ENCODE measurements at regions not wholly inside any gene's neighbourhood (a gene's known extent, or its start where the extent isn't known, plus 50 kb on each side); places are given as distances from the start of the nearest gene placed in this dataset.

DNA sequence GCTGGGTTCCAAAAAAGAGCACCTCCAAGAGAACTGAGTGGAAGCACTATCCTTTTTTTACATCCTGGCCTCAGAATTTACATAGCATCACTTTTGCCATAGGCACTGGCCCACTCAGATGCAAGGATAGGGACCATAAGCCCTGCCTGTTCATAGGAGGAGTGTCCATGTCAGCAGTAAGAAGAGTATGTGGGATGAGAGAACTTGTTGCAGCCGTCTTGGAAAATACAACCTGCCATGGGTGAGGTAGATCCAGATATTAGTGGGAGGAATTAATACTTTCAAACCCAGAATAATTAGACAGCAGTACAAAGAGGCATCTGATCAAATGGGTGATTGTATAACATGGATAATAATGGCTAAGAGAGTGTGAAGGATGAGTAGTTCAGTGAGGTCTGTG, 110.7 kb upstream of the CELF4 start:
- Histone ChIP-seq H3K4me1 (no peaks in the 10 kb centered on the region), H3K9me3 (no peaks in the 10 kb centered on the region), H3K36me3 (replicated peaks) (no peaks in the 10 kb centered on the region), H3K27me3 (ENCODE audit: low read depth) (no peaks in the 10 kb centered on the region), H3K4me3 (no peak overlapping the region)
- no peak for DNase-seq (ENCODE audit: low spot score in 2 of 2)
- in situ Hi-C loops (cut with MboI; ENCODE audit: low sequenced_read_pairs), result loop anchor here (10.0 kb wide), 1 partner anchor 61 kb away; no protein-coding TSS in a partner anchor

GRCh38 chr18:37675699-37676098, 110.1 kb upstream of the CELF4 start:
- no peaks in the 10 kb centered on the region for H3K4me1 ChIP-seq
- in situ Hi-C loops (cut with MboI; ENCODE audit: low sequenced_read_pairs), result loop anchor here (10.0 kb wide), 1 partner anchor 61 kb away; no protein-coding TSS in a partner anchor
- no peak for DNase-seq (ENCODE audit: low spot score in 2 of 2)
- no peak overlapping the region for H3K4me3 ChIP-seq
- no peaks in the 10 kb centered on the region for H3K36me3 ChIP-seq (replicated peaks)
- H3K9me3 ChIP-seq, result no peaks in the 10 kb centered on the region
- no peaks in the 10 kb centered on the region for H3K27me3 ChIP-seq (ENCODE audit: low read depth)

DNA sequence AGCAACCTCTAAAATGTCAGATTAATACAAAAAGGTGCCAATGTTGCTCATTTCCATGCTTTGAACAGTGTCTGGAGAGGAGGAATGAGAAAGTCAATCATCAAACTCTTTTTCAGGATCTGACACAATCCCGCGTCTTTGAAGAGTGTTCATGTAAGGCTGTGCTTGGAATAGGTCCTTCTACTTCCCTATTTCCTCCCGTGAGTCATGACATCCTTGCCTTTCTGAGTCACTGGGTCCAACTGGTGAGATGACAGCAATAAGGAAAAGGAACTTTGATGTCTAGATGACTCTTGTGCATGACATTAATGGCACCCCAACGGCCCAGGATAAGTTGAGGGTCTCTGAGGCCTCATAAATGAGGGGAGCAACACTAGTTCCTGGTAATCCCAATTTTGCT, 109.0 kb upstream of the CELF4 start:
- Histone ChIP-seq H3K4me1 (no peaks in the 10 kb centered on the region), H3K4me3 (no peak overlapping the region), H3K9me3 (no peaks in the 10 kb centered on the region), H3K27me3 (ENCODE audit: low read depth) (no peaks in the 10 kb centered on the region), H3K36me3 (replicated peaks) (no peaks in the 10 kb centered on the region)
- DNase-seq (ENCODE audit: low spot score in 2 of 2), result no peak
- in situ Hi-C loops (cut with MboI; ENCODE audit: low sequenced_read_pairs), result loop anchor here (10.0 kb wide), 1 partner anchor 60 kb away; no protein-coding TSS in a partner anchor

DNA sequence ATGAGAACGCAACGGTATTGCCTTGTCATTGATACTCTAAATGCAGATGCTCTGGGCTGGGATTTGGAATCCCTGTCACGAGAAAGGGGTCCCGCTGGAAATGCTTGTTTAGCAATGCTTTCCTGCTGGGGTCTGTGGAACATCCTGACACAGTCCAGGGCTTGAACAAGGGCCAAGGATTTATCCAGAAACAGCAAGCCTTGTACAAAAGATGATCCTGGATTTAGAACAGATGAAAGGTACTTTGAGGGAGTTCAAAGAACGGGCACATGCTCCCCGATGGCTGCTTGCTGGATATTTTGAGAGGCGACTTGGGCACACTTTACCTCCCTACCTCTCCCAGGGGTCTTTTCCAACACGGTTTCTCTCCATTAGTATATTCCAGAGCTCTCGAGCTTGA, 108.1 kb upstream of the CELF4 start:
- H3K4me3 ChIP-seq, result no peak overlapping the region
- no peaks in the 10 kb centered on the region for H3K9me3 ChIP-seq
- no peaks in the 10 kb centered on the region for H3K36me3 ChIP-seq (replicated peaks)
- DNase-seq (ENCODE audit: low spot score in 2 of 2), result no peak
- no peaks in the 10 kb centered on the region for H3K4me1 ChIP-seq
- in situ Hi-C loops (cut with MboI; ENCODE audit: low sequenced_read_pairs), result loop anchor here (10.0 kb wide), 1 partner anchor 59 kb away; no protein-coding TSS in a partner anchor
- no peaks in the 10 kb centered on the region for H3K27me3 ChIP-seq (ENCODE audit: low read depth)

DNA sequence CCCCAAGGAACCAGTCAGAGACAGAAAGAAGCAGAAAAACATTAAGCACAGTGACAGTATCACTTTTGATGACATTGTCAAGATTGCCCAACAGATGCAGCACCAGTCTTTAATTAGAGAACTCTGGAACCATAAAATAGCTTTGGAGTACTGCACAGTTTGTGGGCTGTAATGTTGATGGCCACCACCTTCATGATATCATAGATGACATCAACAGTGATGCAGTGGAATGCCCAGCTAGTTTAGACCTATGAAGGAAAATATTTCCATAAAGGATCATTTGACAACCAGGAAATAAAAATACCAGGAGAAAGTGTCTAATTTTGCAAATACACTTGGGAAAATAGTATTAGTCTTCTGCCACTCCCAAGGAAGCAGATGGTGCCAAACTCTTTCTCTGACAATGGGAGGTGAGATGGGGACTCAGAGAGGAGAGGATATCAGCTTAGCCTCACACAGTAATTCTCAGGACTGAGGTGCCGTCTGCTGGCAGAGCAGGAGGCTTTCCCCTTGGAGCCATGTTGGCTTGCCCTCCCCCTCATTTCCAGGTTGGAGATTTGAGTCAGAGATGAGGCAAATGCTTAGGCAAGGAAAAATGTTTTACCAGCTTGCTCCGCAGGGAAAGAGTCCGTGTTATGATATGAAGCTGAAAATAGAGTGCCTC, 107.5 kb upstream of the CELF4 start:
- Histone ChIP-seq H3K9me3 (no peaks in the 10 kb centered on the region), H3K27me3 (ENCODE audit: low read depth) (no peaks in the 10 kb centered on the region), H3K36me3 (replicated peaks) (no peaks in the 10 kb centered on the region), H3K4me1 (no peaks in the 10 kb centered on the region), H3K4me3 (no peak overlapping the region)
- in situ Hi-C loops (cut with MboI; ENCODE audit: low sequenced_read_pairs), result loop anchor here (10.0 kb wide), 1 partner anchor 58 kb away; no protein-coding TSS in a partner anchor
- no peak for DNase-seq (ENCODE audit: low spot score in 2 of 2)

DNA sequence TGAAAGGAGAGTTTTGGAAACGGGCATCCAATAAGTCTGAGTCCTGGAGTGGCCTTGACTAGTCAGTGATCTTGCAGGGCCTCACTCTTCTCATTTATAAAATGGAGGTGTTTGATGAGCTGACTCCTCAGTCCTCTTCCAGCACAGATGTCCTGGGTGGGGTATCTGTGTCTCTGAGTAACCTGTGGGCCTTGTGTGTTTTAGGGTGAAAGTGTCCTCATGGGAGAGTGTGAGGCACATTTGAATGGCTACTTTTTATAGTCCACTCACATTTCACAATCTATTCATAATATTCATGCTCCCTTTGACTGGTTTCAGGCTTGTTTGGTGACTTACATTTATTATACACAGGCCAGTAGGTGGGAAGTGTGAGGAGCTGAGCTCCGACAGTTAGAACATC, 106.4 kb upstream of the CELF4 start:
- H3K4me1 ChIP-seq, result no peaks in the 10 kb centered on the region
- no peaks in the 10 kb centered on the region for H3K9me3 ChIP-seq
- H3K27me3 ChIP-seq (ENCODE audit: low read depth), result no peaks in the 10 kb centered on the region
- DNase-seq (ENCODE audit: low spot score in 2 of 2), result no peak
- in situ Hi-C loops (cut with MboI; ENCODE audit: low sequenced_read_pairs), result loop anchor here (10.0 kb wide), 1 partner anchor 57 kb away; no protein-coding TSS in a partner anchor
- H3K4me3 ChIP-seq, result no peak overlapping the region
- no peaks in the 10 kb centered on the region for H3K36me3 ChIP-seq (replicated peaks)

DNA sequence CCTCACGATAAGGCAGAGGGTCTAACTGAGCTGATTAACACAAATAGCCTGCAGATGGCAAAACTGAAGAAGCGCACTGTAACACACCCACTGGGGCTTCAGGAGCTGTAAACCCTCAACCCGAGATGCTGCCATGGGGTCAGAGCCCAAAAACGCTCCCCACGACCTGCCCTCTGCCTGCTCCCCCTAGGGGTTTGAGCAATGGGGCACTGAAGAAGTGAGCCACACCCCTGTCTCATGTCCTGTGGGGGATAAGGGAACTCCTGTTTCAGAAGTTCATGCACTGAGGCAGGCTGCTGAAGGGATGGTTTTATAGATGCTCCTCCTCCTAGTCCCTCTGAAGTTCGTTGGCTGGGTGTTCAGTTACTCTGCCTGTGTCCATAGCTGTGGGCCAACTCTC, 105.9 kb upstream of the CELF4 start:
- Histone ChIP-seq H3K4me3 (no peak overlapping the region), H3K9me3 (no peaks in the 10 kb centered on the region), H3K27me3 (ENCODE audit: low read depth) (no peaks in the 10 kb centered on the region), H3K36me3 (replicated peaks) (no peaks in the 10 kb centered on the region), H3K4me1 (no peaks in the 10 kb centered on the region)
- in situ Hi-C loops (cut with MboI; ENCODE audit: low sequenced_read_pairs), result loop anchor here (10.0 kb wide), 1 partner anchor 57 kb away; no protein-coding TSS in a partner anchor
- DNase-seq (ENCODE audit: low spot score in 2 of 2), result no peak

GRCh38 chr18:37671119-37671518, 105.5 kb upstream of the CELF4 start:
- in situ Hi-C loops (cut with MboI; ENCODE audit: low sequenced_read_pairs), result loop anchor here (10.0 kb wide), 1 partner anchor 56 kb away; no protein-coding TSS in a partner anchor

GRCh38 chr18:37669991-37670534, 104.5 kb upstream of the CELF4 start:
- no peak for DNase-seq (ENCODE audit: low spot score in 2 of 2)
- in situ Hi-C loops (cut with MboI; ENCODE audit: low sequenced_read_pairs), result loop anchor here (10.0 kb wide), 1 partner anchor 55 kb away; no protein-coding TSS in a partner anchor
- Histone ChIP-seq H3K27me3 (ENCODE audit: low read depth) (no peaks in the 10 kb centered on the region), H3K4me3 (no peak overlapping the region), H3K9me3 (no peaks in the 10 kb centered on the region), H3K36me3 (replicated peaks) (no peaks in the 10 kb centered on the region), H3K4me1 (no peaks in the 10 kb centered on the region)

More at GRCh38 chr18:37671119-37671518, 105.5 kb upstream of the CELF4 start:
- H3K9me3 ChIP-seq, result no peaks in the 10 kb centered on the region
- H3K4me1 ChIP-seq, result no peaks in the 10 kb centered on the region
- H3K36me3 ChIP-seq (replicated peaks), result no peaks in the 10 kb centered on the region
- H3K27me3 ChIP-seq (ENCODE audit: low read depth), result no peaks in the 10 kb centered on the region
- no peak overlapping the region for H3K4me3 ChIP-seq
- no peak for DNase-seq (ENCODE audit: low spot score in 2 of 2)

DNA sequence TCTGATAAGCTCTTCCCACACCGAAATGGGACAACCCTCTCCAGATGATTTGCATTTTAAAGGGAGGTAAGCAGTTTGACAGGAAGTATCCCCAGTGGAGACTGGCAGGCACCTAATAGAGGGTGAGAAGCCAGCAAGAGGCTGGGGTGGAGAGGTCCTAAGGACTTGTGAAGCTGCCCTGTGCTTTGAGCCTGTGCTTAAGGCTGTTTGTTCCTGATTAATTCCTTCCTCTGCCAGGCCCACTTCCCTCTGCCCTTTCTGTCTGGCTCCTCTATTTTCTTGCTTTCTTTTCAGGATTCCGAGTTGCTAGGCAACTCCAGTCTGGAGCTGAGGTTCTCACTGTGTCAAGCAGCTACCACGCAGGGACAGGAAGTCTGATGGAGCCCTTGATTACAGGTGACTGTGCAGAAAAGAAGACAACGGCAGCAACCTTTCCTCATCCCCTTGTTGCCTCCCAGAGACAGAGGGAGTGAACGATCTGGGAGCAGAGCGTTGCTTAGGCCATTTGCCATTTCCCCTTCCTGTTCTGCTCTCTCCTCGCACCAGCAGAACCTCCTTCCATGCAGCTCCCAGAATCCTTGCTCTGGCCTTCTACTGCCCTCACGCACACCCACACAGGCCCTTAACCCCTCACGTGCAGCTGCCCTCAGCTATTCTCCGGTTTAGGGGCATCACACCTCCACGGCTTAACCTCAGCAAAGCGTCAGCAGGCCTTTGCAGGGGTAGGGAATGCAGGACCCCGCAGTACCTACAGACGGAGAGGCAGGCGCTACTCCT, 103.6 kb upstream of the CELF4 start:
- Histone ChIP-seq H3K36me3 (replicated peaks) (no peaks in the 10 kb centered on the region), H3K4me3 (no peak overlapping the region), H3K27me3 (ENCODE audit: low read depth) (no peaks in the 10 kb centered on the region), H3K9me3 (no peaks in the 10 kb centered on the region), H3K4me1 (peaks cover 2% of the 10 kb centered on the region; the same call in 1 of the 2 replicates)
- no peak for DNase-seq (ENCODE audit: low spot score in 2 of 2)
- in situ Hi-C loops (cut with MboI; ENCODE audit: low sequenced_read_pairs), result no loop called here

DNA sequence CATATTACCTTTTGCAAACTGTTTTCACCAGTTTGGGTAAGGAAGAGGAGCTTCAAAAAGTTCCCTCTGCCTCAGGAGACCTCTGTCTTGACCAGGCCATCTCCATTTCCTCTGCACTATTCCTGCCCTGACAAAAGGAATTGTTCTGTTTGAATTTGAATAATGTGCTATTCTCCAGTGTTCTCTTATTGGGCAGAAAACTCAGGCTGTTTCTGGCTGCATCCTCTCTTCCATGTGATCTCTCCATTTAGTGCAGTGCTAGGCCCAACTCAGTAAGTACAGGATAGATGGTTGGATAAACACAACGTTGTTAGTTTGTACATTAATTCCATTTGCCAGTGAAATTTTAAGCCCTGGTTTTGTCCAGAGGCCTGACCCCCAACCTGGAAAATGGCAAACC, 102.2 kb upstream of the CELF4 start:
- Histone ChIP-seq H3K9me3 (no peaks in the 10 kb centered on the region), H3K4me3 (no peak overlapping the region), H3K4me1 (peaks cover 3% of the 10 kb centered on the region; the same call in 1 of the 2 replicates), H3K36me3 (replicated peaks) (no peaks in the 10 kb centered on the region), H3K27me3 (ENCODE audit: low read depth) (no peaks in the 10 kb centered on the region)
- no peak for DNase-seq (ENCODE audit: low spot score in 2 of 2)
- in situ Hi-C loops (cut with MboI; ENCODE audit: low sequenced_read_pairs), result no loop called here

DNA sequence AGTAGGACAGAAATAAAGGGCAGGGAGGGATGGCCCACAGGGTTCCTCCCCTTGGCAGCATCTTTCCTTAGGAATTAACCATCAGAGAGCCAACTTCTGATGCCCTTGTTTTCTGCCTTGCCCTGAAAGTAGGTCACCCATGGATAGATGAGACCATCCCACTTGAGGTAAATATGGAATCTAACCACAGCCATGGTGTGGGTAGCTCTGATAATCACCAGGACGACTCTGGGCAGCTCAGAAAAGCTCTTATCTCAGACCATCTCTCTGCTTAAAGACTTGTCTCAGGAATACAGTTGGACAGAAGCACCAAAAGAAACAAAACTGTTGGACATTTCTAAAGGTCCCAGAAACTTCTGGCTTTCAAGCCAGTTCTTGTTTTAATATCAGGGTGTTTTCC, 101.4 kb upstream of the CELF4 start:
- H3K4me3 ChIP-seq, result no peak overlapping the region
- DNase-seq (ENCODE audit: low spot score in 2 of 2), result no peak
- no peaks in the 10 kb centered on the region for H3K9me3 ChIP-seq
- in situ Hi-C loops (cut with MboI; ENCODE audit: low sequenced_read_pairs), result no loop called here
- H3K36me3 ChIP-seq (replicated peaks), result no peaks in the 10 kb centered on the region
- H3K27me3 ChIP-seq (ENCODE audit: low read depth), result no peaks in the 10 kb centered on the region
- H3K4me1 ChIP-seq, result peaks cover 3% of the 10 kb centered on the region; the same call in 1 of the 2 replicates

- in situ Hi-C loops (cut with MboI; ENCODE audit: low sequenced_read_pairs), result no loop called here
- H3K36me3 ChIP-seq (replicated peaks), result no peaks in the 10 kb centered on the region
- no peaks in the 10 kb centered on the region for H3K27me3 ChIP-seq (ENCODE audit: low read depth)
- peaks cover 3% of the 10 kb centered on the region; the same call in 1 of the 2 replicates for H3K4me1 ChIP-seq
- no peak overlapping the region for H3K4me3 ChIP-seq
- H3K9me3 ChIP-seq, result no peaks in the 10 kb centered on the region
- no peak for DNase-seq (ENCODE audit: low spot score in 2 of 2)
Measured at GRCh38 chr18:37666451-37666850, 100.9 kb upstream of the CELF4 start.

GRCh38 chr18:37665346-37665745, 99.7 kb upstream of the CELF4 start:
- Histone ChIP-seq H3K27me3 (ENCODE audit: low read depth) (no peaks in the 10 kb centered on the region), H3K4me3 (no peak overlapping the region), H3K36me3 (replicated peaks) (no peaks in the 10 kb centered on the region), H3K4me1 (peaks cover 3% of the 10 kb centered on the region; the same call in 1 of the 2 replicates), H3K9me3 (no peaks in the 10 kb centered on the region)
- in situ Hi-C loops (cut with MboI; ENCODE audit: low sequenced_read_pairs), result no loop called here
- no peak for DNase-seq (ENCODE audit: low spot score in 2 of 2)
